Inferior parietal cortex (tissue), 1 donor: ENCODE measurements at regions not wholly inside any gene's neighbourhood (a gene's known extent, or its start where the extent isn't known, plus 50 kb on each side); places are given as distances from the start of the nearest gene placed in this dataset.
"Not testable (repeated sequence)": the region's sequence is repeated elsewhere in the genome, so short reads cannot be mapped to it uniquely, and the experiment has no call there.

Experiments used
- DNase-seq: peaks from one replicate; pipeline ENCODE4 v3.0.0-alpha.2; 2016; ENCODE audit errors: extremely low spot score

GRCh38 chr18:65998971-65999700 is 248.3 kb downstream of the CDH7 start:
- DNase-seq: not testable (repeated sequence)

- DNase-seq: no peak
Measured at GRCh38 chr18:65995206-65995605, 244.4 kb downstream of the CDH7 start.

GRCh38 chr18:65994302-65994701 is 243.5 kb downstream of the CDH7 start:
- DNase-seq: no peak

GRCh38 chr18:65990944-65991708 is 240.3 kb downstream of the CDH7 start:
- no peak for DNase-seq

- DNase-seq: no peak
Measured at GRCh38 chr18:65990174-65990690, 239.4 kb downstream of the CDH7 start.

GRCh38 chr18:65988972-65989371 is 238.2 kb downstream of the CDH7 start:
- no peak for DNase-seq

GRCh38 chr18:65988386-65988785 is 237.6 kb downstream of the CDH7 start:
- DNase-seq: no peak

GRCh38 chr18:65983750-65984149 is 232.9 kb downstream of the CDH7 start:
- no peak for DNase-seq

GRCh38 chr18:65975536-65975935 is 224.7 kb downstream of the CDH7 start:
- no peak for DNase-seq

GRCh38 chr18:65974758-65975157 is 223.9 kb downstream of the CDH7 start:
- DNase-seq: no peak

- DNase-seq: no peak
Measured at GRCh38 chr18:65968239-65969004, 217.6 kb downstream of the CDH7 start.

GRCh38 chr18:65955747-65956146 is 204.9 kb downstream of the CDH7 start:
- no peak for DNase-seq

GRCh38 chr18:65954372-65954771 is 203.6 kb downstream of the CDH7 start:
- no peak for DNase-seq

- DNase-seq: no peak
Measured at GRCh38 chr18:65946777-65947176, 196.0 kb downstream of the CDH7 start.

- no peak for DNase-seq
Measured at GRCh38 chr18:65943268-65943667, 192.5 kb downstream of the CDH7 start.

GRCh38 chr18:65942854-65943253 is 192.0 kb downstream of the CDH7 start:
- no peak for DNase-seq

GRCh38 chr18:65942104-65942503 is 191.3 kb downstream of the CDH7 start:
- no peak for DNase-seq

- no peak for DNase-seq
Measured at GRCh38 chr18:65941482-65941881, 190.7 kb downstream of the CDH7 start.
